ENCODE measurements at regions not wholly inside any gene's neighbourhood (a gene's known extent, or its start where the extent isn't known, plus 50 kb on each side); places are given as distances from the start of the nearest gene placed in this dataset.
"Not testable (repeated sequence)": the region's sequence is repeated elsewhere in the genome, so short reads cannot be mapped to it uniquely, and the experiment has no call there.

GRCh38 chr7:97373736-97374135, 256.2 kb downstream of the SDHAF3 start:
- FAIRE-seq (no peak), DNase-seq (ENCODE audit: low spot score) (no peak)

- DNase-seq (ENCODE audit: low spot score) (no peak), FAIRE-seq (no peak)
Observed at GRCh38 chr7:97377713-97378112, 260.2 kb downstream of the SDHAF3 start.

DNA sequence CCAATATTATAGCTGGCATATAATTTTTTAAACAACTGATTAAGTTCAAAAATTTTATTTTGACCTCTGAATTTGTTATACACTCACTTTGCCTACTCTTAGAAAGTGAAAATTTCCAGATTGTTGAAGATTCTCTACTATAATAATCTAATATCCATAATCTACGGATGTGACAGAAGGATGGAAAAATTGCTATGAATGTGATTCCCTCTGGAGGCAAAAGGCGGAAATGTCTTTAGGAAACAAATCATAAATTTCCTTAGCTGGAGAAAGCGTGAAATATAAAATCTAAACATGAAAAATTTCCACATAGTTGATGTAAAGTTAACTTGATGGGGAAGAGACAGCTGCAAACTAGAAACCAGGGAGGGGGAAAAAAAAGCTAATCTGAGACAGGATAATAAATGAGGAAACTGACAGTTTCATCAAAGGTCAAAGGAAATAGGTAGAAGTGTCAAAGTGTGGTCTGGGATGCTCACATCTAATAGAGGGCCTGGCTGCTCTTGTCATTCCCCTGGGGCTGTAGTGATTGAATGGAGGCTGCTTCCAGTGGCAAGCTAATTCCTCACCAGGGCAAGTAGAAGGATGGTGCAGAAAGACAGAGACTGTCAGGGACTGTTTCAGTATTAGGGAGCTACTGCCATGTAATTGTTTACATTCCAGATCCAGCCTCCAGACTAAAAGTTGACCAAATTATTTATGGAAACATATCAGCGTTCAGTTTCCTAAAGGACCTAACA, 264.5 kb downstream of the SDHAF3 start:
- DNase-seq (ENCODE audit: low spot score) (no peak), FAIRE-seq (no peak)

DNA sequence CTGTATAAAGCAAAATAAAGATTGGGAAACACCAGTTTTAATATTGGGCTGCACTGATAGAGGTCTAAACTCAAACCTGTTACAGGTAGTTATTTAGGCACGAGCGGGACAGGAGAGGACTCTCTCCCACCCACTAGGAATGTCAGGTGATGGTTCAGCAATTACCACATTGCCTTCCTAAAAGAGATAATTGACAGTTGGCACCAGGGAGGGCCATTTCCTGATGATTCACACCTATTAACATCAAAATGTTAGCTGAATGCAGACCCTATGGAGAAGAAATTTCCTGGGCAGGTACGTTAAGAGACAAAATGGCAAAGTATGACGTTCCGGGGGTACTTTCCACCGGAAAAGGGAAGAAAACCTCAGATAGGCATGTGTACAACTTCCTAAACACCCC, 272.6 kb downstream of the SDHAF3 start:
- FAIRE-seq, result no peak

GRCh38 chr7:97390915-97391593, 273.6 kb downstream of the SDHAF3 start:
- DNase-seq (ENCODE audit: low spot score) (no peak), FAIRE-seq (no peak)

More for the DNA sequence above, 272.6 kb downstream of the SDHAF3 start:
- no peak for DNase-seq (ENCODE audit: low spot score)

- FAIRE-seq (no peak), DNase-seq (ENCODE audit: low spot score) (no peak)
Observed at GRCh38 chr7:97401398-97401797, 283.9 kb downstream of the SDHAF3 start.

GRCh38 chr7:97405835-97406234, 288.3 kb downstream of the SDHAF3 start:
- DNase-seq (ENCODE audit: low spot score) (no peak), FAIRE-seq (no peak)

DNA sequence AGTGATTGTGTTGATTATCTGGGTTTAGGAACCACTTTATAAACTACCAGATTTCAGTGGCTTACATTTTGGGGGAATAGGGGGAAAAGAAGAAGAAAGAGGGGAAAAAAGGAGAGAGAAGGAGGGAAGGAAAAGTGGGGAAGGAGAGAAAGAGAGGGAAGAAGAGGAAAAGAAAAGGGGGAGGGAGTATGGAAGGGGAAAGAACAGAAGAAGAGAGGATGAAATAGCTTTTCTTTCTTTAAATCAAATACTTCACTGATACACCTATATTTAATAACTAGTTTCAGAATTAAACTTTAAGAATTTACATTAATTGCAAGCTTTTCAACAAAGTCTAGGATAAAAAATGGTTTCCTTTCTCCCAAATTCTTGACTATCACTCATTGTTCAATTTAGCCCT, 289.6 kb downstream of the SDHAF3 start:
- DNase-seq (ENCODE audit: low spot score), result no peak
- no peak for FAIRE-seq

GRCh38 chr7:97409346-97409745, 291.8 kb downstream of the SDHAF3 start:
- no peak for DNase-seq (ENCODE audit: low spot score)
- FAIRE-seq, result no peak

DNA sequence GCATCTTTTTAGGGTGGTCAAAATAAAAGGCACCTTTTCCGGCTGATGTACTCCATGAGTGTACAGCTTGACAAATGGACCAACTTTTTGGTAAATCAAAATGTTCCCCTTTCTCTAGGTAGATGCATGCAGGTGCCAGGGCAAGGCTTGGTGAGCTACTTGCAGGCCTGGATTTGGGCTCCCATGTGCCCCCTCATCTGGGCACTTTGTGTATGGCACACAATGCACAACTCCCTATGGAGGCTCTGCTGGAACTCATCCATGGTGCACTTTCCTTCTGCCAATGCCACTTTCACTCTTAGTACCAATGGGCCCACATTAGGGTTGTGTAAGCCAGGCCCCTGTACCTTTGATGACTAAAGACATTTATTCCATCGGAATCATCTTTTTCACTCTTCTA, 300.8 kb downstream of the SDHAF3 start:
- no peak for DNase-seq (ENCODE audit: low spot score)
- FAIRE-seq, result no peak

- no peak for DNase-seq (ENCODE audit: low spot score)
- no peak for FAIRE-seq
Observed at GRCh38 chr7:97419898-97420297, 302.4 kb downstream of the SDHAF3 start.

GRCh38 chr7:97421307-97421930, 303.9 kb downstream of the SDHAF3 start:
- DNase-seq (ENCODE audit: low spot score) (no peak), FAIRE-seq (no peak)

- FAIRE-seq (no peak), DNase-seq (ENCODE audit: low spot score) (no peak)
Observed at GRCh38 chr7:97422046-97422445, 304.5 kb downstream of the SDHAF3 start.

- DNase-seq (ENCODE audit: low spot score) (no peak), FAIRE-seq (no peak)
Observed at GRCh38 chr7:97430006-97430405, 301.9 kb upstream of the TAC1 start.

- no peak for DNase-seq (ENCODE audit: low spot score)
- FAIRE-seq, result no peak
Observed at GRCh38 chr7:97439637-97440214, 292.2 kb upstream of the TAC1 start.

DNA sequence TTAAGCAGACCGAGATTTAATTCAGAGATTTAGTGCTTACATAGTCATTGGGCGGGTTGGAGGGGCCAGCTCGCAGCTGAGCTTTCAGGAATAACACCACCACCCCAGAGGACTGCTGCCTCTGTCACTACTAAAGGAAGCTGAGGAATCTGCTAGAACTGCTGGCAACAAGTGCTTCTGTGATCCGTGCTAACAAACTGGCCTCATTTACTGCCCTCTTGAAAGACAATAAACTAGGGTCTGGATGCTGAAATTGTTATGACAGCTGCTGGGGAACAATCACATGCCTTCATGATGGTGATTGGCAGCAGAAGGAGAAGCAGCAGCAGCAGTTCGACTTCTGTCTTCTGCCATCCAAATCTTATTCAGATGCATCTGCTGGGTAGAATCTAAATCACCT, 285.5 kb upstream of the TAC1 start:
- DNase-seq (ENCODE audit: low spot score), result no peak
- no peak for FAIRE-seq

GRCh38 chr7:97449448-97449847, 282.4 kb upstream of the TAC1 start:
- not testable (repeated sequence) for DNase-seq (ENCODE audit: low spot score); FAIRE-seq

DNA sequence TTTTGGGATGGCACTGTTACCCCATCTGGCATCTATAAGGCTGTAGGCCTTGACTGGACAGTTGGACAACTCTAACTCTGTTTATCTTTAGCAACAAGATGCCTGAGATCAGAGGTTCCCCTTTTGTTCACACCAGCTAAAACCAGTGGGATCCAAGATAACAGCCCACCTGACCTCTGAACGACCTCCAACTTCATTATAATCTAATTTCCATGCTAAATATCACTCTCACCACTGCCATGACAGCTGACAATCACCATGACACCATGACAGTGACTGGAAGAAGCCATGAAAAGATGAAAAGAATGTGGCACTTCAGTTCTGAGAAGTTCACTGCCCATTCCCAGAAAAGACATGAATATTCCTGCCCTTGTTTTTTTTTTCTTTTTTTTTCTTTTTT, 281.4 kb upstream of the TAC1 start:
- DNase-seq (ENCODE audit: low spot score) (no peak), FAIRE-seq (no peak)

DNA sequence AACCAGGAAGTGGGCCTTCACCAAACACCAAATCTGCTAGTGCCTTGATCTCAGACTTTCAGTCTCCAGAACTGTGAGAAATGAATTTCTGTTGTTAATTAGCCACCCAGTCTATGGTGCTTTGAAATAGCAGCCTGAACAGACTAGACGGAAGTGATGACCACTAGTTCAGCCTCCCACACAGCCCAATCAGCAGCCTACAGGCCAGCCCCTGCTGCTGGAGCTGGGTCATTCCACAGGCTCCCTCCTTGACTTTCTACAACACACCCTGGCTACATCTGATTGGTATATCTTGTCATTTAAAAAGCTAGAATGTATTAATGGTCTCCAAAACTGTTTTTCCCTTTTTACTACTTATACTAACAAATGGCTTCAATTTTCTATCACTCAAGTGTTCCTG, 277.2 kb upstream of the TAC1 start:
- no peak for DNase-seq (ENCODE audit: low spot score)
- no peak for FAIRE-seq

DNA sequence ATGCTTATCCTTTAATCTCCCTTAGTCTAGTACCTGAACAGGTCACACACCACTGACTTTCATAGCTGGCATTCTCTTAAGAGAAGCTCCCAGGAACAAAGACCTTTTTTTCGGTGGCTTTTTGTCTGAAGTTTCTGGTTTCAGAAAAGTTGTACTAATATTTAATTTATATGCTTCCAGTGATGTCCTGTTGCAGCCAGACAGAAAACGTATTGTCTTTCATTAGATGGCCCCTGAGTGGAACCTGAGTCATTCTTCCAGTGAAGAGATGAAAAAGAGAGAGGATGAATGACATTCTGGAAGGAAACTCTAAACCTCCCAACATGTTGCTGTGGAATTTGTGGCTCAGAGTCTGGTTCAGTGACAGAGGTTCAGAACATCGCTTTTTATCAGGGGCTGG, 274.8 kb upstream of the TAC1 start:
- FAIRE-seq, result no peak
- DNase-seq (ENCODE audit: low spot score), result no peak

- DNase-seq (ENCODE audit: low spot score) (no peak), FAIRE-seq (no peak)
Observed at GRCh38 chr7:97460433-97460832, 271.5 kb upstream of the TAC1 start.

- FAIRE-seq, result no peak
- no peak for DNase-seq (ENCODE audit: low spot score)
Observed at GRCh38 chr7:97461596-97461995, 270.3 kb upstream of the TAC1 start.

Data from RCC 7860 (cell line).